GM20431 (cell line): ENCODE measurements at regions not wholly inside any gene's neighbourhood (a gene's known extent, or its start where the extent isn't known, plus 50 kb on each side); places are given as distances from the start of the nearest gene placed in this dataset.

Experiments used
- in situ Hi-C: fragments of 300-500 bp; cut with MseI, MboI; formaldehyde crosslinking; loops from one replicate; pipeline ENCODE4 v1.15.0; 2020; ENCODE audit warnings: low sequenced_read_pairs; ENCODE audit not compliant: unreplicated experiment

GRCh38 chr15:38895326-38896255, 331.0 kb upstream of the RASGRP1 start:
- in situ Hi-C loops: no loop called here

GRCh38 chr15:38896647-38897046, 332.0 kb upstream of the RASGRP1 start:
- in situ Hi-C loops: no loop called here

GRCh38 chr15:38897551-38897950, 332.9 kb upstream of the RASGRP1 start:
- in situ Hi-C loops: no loop called here

- in situ Hi-C loops: no loop called here
Measured at GRCh38 chr15:38898236-38898635, 333.6 kb upstream of the RASGRP1 start.

GRCh38 chr15:38899300-38899699, 334.7 kb upstream of the RASGRP1 start:
- in situ Hi-C loops: no loop called here

- in situ Hi-C loops: no loop called here
Measured at GRCh38 chr15:38904298-38904697, 339.7 kb upstream of the RASGRP1 start.

- in situ Hi-C loops: no loop called here
Measured at GRCh38 chr15:38905632-38906031, 341.0 kb upstream of the RASGRP1 start.

- in situ Hi-C loops: no loop called here
Measured at GRCh38 chr15:38920966-38921365, 356.4 kb upstream of the RASGRP1 start.

- in situ Hi-C loops: no loop called here
Measured at GRCh38 chr15:38921471-38921870, 356.9 kb upstream of the RASGRP1 start.

GRCh38 chr15:38928431-38928830, 363.8 kb upstream of the RASGRP1 start:
- in situ Hi-C loops: no loop called here

GRCh38 chr15:38930851-38931572, 366.4 kb upstream of the RASGRP1 start:
- in situ Hi-C loops: no loop called here

GRCh38 chr15:38941399-38941953, 376.9 kb upstream of the RASGRP1 start:
- in situ Hi-C loops: no loop called here

GRCh38 chr15:38944536-38944935, 379.9 kb upstream of the RASGRP1 start:
- in situ Hi-C loops: no loop called here

- in situ Hi-C loops: no loop called here
Measured at GRCh38 chr15:38945551-38946298, 381.1 kb upstream of the RASGRP1 start.

GRCh38 chr15:38954090-38954489, 389.5 kb upstream of the RASGRP1 start:
- in situ Hi-C loops: no loop called here

- in situ Hi-C loops: no loop called here
Measured at GRCh38 chr15:38961456-38961855, 396.8 kb upstream of the RASGRP1 start.

- in situ Hi-C loops: no loop called here
Measured at GRCh38 chr15:38961931-38962330, 397.3 kb upstream of the RASGRP1 start.

- in situ Hi-C loops: no loop called here
Measured at GRCh38 chr15:38972831-38973230, 408.2 kb upstream of the RASGRP1 start.

- in situ Hi-C loops: no loop called here
Measured at GRCh38 chr15:38975282-38975990, 410.8 kb upstream of the RASGRP1 start.

GRCh38 chr15:38991126-38991525, 426.5 kb upstream of the RASGRP1 start:
- in situ Hi-C loops: no loop called here
